RPMI7951 (cell line): ENCODE measurements at regions not wholly inside any gene's neighbourhood (a gene's known extent, or its start where the extent isn't known, plus 50 kb on each side); places are given as distances from the start of the nearest gene placed in this dataset.

Experiments used
- DNase-seq: peaks from one replicate; pipeline ENCODE4 v3.0.0-alpha.2; 2012; ENCODE audit warnings: low read depth

DNA sequence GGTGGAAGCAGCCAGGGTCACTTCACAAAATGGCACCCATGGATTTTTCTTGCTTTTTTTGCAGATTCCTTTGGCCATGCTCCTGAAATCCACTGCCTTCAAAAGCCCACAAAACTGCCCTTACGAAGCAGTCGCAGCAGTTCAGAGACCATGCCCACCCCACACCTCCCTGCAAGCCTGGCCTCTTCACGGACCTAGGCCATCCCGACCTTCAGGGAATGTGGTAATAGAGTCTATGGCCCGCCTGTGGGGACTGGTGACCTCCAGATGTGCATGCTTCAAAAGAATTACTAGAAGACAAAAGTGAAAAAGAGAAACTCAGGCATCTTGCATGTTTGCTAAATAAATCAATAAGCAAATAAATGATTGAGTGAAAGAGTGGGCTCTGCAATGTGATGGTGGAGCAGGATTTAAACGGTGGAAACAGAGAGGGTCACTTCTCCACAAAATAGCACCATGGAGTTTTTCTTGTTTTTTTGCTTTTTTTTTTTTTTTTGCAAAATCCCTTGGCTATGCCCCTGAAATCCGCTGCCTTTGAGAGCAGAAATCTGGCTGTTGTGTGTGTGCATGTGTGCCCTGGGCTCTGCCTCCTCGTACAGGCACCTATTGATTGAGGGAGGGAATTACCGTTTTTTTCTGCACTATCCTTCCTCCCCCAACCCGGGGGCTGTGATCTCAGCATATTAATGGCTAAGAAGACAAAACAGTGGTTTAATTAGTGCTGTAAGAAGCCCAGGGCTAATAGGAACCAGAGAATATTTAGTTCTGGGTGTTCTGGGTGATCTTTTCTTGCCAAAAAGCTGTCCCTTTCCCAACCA is 107.4 kb downstream of the PXDC1 start:
- no peak for DNase-seq

DNA sequence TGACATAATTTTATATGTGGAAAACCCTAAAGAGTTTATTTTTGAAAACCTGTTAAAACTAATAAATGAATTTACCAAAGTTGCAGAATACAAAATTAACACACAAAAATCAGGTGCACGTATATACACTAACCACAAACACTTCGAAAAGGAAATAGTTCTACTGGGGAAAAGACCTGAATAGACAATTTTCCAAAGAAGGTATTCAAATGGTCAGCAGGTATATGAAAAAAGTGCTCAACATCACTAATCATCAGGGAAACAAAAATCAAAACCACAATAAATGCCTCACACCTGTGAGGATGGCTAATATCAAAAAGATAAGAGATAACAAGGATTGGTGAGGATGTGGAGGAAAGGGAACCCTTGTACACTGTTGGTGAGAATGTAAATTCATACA is 110.6 kb downstream of the PXDC1 start:
- DNase-seq = no peak

DNA sequence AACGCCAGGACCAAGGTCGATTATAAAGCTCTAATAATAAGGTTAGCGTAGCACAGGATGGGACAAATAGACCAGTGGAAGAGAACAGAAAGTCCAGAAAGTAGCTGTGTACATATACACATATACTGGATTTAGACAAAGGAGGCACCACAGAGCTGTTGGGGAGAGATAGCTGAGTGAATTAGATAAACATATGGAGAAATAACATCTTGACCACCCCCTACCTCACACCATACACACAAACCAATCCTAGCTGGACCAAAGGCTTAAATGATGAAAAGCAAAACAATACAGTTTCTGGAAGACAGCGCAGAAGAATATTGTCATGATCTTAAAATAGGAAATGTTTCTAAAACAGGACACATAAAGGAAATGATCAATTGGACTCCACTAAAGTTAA is 112.9 kb downstream of the PXDC1 start:
- no peak for DNase-seq

DNA sequence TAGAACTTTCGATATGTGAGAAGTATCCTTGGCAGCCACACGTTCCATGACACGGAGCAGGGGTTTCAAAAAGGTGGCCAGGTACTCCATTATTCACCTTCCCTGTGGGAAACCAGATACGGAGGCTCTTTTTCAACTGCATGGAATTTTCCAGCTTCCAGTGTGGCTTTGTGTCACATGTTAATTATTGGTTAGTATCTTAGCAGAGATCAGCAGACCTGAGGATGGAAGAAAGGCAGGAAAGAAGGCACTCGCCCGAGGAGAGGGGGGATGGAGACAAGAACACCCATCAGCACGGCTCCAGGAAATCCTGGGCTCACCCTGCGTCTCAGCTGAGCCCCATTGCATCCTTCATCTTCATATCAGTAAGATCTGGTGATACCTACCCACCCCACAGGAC is 115.5 kb downstream of the PXDC1 start:
- DNase-seq = no peak

DNA sequence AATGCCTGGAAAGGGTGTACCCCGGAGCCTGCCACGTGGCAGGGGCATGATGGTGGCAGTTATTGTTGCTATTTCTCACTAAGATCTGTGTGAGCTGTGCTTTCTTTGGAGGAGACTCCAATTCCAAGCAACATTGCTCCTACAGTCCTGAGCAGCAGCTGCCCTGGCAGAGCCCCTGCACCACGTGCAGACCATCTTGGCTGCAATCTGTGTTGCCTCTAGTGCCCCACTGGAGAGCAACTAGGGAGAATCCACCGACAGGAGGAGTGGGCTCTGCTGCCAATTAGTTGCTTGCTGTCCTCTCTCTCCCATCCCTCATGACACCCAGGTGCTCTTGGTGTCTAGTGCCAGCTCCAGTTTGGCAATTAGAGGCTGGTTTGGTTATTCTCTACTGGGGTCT is 116.0 kb downstream of the PXDC1 start:
- no peak for DNase-seq

DNA sequence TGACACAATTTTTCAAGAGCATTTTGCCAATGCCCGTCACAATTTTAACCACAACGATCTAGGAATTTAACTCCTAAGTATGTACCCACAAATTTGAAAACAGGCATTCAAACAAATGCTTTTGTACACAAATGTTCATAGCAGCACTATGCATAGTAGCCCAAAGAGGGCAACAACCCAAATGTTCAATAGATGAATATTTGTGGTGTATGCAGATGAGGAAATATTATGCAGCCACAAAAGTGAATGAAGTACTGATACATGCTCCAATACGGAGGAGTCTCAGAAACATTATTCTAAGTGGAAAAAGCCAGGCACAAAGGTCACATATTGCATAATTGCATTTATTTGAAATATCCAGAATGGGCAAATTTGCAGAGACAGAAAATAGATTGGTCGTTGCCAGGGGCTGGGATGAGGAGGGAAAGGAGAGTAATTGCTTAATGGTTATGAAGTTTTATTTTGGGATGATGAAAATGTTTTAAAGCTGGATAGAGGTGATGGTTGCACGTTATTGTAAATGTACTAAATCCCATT is 117.2 kb downstream of the PXDC1 start:
- DNase-seq = no peak

DNA sequence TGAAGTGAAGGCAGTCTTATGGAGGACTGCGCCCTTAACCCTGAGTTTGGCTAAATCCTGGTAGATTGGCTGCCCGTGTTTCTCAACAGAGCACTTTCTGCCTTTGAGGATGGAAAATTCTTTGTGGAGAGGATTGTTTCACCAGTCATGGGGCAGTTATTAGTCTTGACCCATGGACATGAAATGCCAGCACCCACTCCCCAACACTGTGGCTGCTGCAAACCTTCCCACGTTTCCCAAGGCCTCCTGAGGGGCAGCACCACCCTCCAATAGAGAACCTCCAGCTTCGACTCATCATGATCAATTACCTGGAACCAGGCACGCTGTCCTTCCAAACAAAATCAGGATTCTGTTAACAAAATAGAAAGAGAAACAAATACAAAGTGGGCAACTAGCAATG is 117.8 kb downstream of the PXDC1 start:
- DNase-seq = no peak

DNA sequence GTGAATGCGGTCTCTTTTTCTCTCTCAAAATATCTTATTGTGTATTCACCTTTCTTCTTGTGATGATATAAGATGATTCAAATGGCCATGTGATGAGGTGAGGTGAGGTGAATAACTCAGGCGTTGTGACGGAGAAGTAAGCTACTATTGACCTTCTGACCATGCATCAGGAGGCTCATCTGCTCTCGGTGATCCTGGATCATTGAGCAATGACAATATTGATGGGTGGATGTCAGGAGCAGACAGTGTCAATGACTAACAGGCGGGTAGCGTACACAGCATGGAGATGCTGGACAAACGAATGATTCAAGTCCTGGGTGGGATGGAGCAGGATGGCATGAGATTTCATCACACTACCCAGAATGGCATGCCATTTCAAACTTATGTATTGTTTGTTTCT is 119.6 kb downstream of the PXDC1 start:
- DNase-seq = no peak

DNA sequence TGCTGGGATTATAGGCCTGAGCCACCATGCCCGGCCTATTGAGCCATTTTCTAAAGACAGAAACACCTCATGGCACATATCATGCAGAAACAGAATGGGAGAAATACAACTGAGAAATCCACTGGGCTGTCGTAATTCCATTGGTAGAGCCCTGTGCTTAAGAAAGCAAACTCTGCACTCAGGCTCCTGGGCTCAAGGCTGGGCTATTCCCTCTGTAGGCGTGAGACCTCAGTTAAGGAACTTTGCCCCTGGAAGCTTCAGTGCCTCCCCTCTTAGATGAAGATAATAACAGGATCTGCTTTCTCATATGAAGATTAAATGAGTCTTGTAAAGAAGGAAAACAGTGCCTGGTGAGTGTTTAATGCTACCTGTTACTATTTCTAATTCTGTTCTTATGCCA is 120.3 kb downstream of the PXDC1 start:
- DNase-seq = no peak

DNA sequence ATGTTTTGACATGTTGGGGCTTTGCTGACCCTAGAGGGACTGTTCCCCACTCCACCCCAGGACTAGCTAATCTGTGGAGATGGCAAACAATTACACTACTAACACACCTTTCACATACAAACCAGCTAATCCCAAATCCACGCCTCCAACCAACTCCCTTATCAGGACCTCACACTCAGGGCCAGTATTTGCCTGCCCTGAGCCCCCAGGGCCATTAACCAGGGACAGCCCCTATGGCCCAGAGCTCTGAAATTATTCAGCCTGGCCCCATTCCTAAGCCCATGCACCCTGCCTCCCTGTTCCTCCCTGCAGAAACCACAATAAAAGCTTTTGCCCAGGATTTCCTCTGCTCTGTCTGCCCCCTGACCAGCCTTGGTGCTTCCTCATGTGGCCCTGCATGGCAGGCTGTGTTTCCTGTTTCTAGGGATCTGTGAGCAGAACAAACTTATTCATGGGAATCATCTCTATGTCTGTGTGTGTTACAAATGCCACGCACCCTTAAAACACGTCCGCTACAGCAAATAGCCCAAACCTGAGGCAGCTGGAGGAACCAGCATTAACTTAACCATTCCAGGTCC is 121.2 kb downstream of the PXDC1 start:
- DNase-seq = no peak

DNA sequence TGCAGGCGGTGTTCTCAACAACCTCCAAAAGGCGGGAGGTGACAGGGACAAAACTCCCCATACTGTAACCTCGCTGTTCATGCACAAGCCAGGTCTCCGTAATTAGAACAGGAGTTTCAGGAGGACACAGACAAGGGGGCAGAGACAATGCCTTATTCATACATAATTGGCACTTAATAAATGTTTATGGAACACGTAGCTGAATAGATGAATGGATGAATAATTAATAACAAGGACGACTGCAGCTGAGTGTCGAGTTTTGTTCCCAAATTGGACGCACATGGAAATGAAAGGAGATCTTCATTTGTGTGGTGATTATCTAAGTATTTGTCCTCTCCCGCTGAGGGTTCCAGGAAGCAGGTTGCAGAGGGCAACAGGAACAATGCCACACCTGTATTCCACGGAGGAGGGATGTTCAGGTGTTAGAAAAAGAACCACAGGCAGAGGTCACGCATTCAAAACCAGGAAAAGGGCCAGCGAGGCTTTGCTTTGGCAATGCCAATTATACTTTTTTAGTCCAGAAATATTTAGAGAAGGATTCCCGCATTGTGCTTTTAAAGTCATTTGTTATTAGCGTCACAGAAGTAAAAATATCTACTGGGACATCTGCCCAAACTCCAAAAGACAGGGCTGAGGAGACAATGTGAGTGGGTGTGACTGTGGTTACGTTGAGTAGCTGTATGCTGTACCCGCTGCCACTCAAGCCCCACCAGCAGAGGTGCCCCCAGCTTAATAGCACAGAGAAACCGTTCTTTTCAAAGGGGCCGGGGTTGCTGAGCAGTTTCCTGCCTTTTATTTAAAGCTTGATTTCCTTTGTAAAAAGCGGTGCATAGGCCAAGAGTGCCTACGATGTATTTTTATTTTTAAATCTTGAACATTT is 123.3 kb downstream of the PXDC1 start:
- DNase-seq = peak; percentile 16

DNA sequence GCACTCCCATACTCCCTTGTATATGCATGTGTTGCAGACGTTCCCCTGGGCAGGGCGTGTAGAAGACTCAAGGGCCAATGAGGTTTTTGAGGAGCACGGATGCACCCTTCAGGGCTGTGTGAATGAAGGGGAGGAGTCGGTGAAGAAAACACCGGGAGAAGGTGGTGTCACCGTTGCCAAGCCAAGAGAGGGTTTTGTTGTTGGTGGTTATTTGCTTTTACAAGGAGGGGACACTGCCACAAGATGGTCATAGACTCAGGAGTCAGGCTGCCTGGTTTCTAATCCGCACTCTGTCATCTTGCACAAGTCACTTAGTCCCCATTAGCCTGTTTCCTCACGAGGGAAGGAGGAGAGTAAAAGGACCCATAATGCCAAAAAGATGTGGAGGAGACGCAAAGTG is 124.0 kb downstream of the PXDC1 start:
- DNase-seq = no peak

DNA sequence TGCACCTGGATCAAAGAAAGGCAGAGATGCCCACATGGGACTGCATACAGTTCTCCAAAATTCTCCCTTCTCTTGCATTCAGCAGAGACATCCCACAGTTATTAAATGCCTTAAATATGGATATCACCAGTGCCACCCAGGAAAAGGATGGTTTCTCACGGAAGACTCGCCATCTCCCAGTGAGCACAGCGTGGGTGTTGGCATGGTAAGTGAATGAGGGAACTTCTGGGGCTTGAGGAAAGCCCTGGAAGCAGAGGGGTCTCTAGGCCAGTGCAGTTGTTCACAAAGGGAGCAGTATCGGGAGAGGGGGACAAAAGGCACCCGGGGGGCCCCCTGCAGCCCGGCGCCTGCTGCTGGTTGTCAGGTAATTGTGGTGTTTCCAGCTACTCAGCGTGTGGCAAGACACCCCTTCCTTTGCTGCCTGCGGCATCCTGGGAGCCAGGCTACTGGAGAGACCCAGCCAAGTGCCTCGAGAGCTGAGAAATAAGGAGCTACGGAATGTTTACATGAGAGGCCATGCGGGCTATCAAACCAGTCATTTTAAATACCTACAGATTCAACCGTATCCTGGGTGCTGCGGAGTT is 125.4 kb downstream of the PXDC1 start:
- DNase-seq = no peak

DNA sequence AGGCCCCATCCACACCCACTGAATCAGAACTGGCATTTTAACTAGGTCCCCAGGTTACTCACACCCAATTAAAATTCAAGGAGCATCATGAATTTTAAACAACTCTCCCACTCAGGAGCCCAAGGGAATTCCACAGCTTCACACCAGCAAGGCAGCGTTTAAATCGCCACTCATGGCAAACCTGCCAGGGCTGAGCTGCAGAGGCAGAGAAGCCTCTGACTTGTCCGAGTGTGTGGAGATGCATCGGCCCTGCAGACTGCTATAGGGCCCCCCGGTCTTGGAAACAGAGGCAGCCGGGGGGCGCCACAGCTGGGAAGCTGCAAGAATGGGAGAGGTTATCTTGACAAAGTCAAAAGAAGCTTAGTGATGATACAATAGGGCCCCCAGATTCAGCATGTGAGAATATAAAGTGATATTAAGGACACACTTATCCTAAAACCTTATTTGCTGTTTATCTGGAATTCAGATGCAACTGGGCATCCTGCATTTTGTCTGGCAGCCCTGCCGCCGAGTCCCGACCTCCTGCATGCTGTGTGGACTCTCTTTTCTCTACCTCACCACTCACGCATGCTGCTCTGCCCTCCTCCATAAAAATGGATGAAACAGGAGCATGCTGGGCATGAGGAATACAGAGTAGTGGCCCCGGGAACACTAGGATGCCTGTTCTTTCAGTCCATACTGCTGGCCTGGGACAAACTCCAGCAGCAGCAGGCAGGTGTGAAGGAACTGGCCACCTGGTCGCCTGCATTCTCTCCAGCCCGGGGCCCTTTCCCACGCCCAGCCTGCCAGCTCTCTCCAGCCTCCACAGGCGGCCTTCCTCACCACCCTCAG is 126.1 kb downstream of the PXDC1 start:
- DNase-seq = no peak

DNA sequence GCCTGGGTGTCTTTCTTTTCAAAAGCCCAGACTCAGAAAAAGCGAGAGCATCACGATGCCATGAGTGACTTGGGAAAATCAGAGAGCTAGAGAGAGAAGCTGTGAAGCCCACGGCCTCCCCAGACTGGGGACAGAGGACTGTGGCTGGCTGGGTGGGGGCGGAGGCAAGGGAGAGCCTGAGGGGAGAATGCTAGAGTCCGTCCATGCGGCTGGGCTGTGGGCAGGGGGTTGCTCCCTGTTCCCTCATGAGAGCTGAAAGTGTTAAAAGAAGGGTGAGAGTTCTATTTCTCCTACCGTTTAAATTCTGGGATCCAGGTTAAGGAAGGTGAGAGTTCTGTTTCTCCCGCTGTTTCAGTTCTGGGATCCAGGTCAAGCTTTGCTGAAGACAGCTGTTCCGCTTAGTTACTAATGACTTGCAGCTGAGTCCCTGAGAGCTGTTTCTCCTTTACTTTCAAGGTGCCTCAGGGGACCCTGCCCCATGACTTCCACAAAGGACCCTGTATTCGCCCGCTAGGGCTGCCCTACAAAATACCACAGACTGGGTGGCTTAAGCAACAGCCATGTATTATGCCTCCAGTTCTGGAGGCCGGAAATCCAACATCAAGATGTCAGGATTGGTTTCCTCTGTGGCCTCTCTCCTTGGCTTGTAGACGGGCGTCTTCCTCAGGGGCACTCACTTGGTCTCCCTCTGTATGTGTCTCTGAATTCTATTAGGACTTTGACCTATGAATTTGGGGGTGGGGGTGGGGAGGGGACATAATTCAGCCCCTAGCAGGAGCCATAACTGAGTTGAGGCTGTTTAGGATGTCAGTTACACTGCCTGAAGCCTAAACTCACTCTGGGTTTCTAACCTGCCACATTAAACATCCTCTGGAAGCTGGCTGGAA is 127.0 kb downstream of the PXDC1 start:
- peak; percentile 25 for DNase-seq

DNA sequence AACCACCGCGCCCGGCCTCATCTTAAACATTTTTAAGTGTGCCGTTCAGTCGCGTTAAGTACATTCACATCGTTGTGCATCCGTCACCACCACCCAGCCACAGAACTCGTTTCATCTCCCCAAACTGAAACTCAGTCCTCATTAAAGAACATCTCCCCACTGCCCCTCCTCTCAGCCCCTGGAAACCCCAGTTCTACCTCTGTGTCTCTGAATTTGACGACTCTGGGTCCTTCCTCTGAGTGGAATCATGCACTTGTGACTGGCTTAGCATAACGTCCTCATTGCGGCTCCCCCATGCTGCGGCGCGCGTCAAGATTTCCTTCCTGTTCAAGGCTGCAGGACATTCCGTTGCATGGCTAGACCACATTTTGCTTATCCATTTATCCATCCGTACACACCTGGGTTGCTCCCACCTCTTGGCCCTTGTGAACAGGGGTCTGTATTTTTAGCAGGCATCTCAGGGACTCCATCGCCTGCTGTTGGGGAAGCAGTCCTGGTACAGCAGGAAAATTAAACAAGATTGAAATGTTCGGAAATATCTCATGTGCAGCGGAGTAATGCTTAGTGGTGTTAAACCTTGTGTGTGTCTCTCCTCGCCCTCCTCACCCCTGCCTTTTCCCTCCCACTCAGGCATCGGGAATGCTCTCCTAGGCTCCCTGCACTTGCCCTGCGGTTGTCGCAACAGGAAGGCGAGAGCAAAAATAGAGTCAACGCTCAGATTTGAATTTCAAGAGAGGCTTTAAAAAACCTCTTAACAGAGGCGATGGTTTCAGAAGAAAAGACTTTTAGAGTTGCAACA is 127.9 kb downstream of the PXDC1 start:
- DNase-seq = no peak

DNA sequence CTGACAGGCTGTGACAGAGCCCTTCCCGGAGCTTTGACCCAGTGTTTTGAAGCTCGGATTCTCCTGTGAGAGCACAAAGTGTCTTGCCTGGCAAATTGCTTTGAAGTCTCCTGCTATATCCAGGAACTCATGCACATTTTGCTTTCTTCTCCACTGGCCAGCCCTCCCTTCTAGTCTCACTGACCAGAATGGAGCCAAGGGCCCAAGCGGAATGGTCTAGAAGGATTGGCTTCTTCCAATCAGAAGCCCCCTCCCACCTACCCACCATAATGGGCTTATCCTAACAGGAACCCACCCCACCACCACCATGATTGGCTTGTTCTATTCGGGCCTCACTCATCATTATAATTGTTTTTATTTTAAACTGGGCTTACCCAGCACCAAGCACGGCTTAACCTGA is 130.1 kb downstream of the PXDC1 start:
- no peak for DNase-seq

DNA sequence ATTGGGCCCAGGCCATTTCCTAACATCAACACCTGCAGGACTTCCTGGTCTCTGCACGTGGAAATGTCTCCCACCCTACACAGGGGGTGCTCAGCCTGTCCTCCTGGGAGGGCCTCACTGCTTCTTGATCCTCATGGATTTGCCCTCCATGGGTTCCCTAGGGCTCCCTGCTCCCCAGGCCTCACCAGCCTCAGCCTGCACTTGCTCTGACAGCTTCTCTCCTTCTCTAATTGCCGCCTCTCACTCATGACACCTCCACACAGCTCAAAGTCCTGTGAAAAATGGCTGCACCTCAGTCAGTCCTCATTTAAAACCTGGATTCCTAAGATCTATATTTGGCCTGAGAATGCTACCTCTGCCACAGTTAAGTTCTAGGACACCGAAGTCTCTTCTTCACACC is 130.6 kb downstream of the PXDC1 start:
- DNase-seq = no peak

DNA sequence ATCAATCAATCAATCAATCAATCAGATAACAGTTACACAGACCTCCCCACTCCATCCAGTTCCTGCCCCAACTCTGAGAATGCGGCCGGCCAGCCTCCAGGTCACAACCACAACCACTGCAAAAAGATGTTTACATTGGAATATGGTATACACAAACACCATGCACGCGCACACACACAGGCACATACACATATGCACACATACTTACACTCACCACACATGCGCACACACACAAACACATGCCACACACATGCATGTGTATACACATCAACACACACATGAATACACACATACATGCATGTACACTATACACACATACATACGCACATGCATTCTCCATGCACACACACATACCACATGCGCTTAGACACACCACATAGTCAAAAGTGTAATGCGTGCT is 131.1 kb downstream of the PXDC1 start:
- DNase-seq = no peak
